A549 (cell line): ENCODE measurements at regions not wholly inside any gene's neighbourhood (a gene's known extent, or its start where the extent isn't known, plus 50 kb on each side); places are given as distances from the start of the nearest gene placed in this dataset.
A peak's percentile ranks its signal among the peaks of the same experiment; 100 is the strongest.

Experiments used
- ATAC-seq, 2 experiments: fragments of 200-7000 bp in 1 of 2; fragments of >200 bp in 1 of 2; cut with Nextera tagmentation in 1 of 2; cut with Tn5 transposase in 1 of 2; 3 replicates each; pipeline versions ENCODE4 v1.8.0 to v1.9.1; 2018 to 2020; ENCODE audit warnings: mild to moderate bottlenecking in 1 of 2, moderate library complexity in 1 of 2
- CTCF ChIA-PET: fragments of 300-600 bp; sonication (Branson Sonifier 250); formaldehyde crosslinking; extraction: SDS; loops from one replicate; lab custom pipeline; 2021; ENCODE audit warnings: antibody characterized with exemption, inconsistent platforms; lab: Yijun Ruan, JAX
- POLR2A ChIA-PET: fragments of 350-600 bp; formaldehyde crosslinking; extraction: SDS; loops from one replicate; lab custom pipeline; 2021; ENCODE audit warnings: antibody characterized with exemption, inconsistent platforms; lab: Yijun Ruan, JAX
- DNase-seq, 2 experiments: peaks; one replicate each; pipeline versions ENCODE4 v3.0.0 to v3.0.0-alpha.2; 2011 to 2016; ENCODE audit warnings: low read depth in 1 of 2, low spot score in 1 of 2
- FAIRE-seq: peaks from 2 replicates; lab custom pipeline; 2011; peaks lifted over from hg19 to GRCh38; lab: Jason Lieb, UNC
- H3K27ac ChIP-seq, 2 experiments: fragments of >200 bp; sonication (Bioruptor Twin); formaldehyde crosslinking; 3 replicates each; pipeline ENCODE4 v1.5.1; 2016 to 2017
- H3K4me1 ChIP-seq: fragments of >200 bp; sonication (Bioruptor Twin); formaldehyde crosslinking; 3 replicates; pipeline ENCODE4 v1.6.1; 2016
- H3K4me2 ChIP-seq: fragments of >200 bp; sonication (Bioruptor Twin); formaldehyde crosslinking; 3 replicates; pipeline ENCODE4 v1.6.1; 2016
- H3K4me3 ChIP-seq: fragments of >200 bp; sonication (Bioruptor Twin); formaldehyde crosslinking; 3 replicates; pipeline ENCODE4 v1.5.1; 2016
- H3K9me3 ChIP-seq: fragments of >200 bp; sonication (Bioruptor Twin); formaldehyde crosslinking; 3 replicates; pipeline ENCODE4 v1.6.1; 2016
- ATOH8 ChIP-seq: fragments of 250-450 bp; sonication (Bioruptor Pico); IDR thresholded peaks from 2 replicates; pipeline ENCODE4 v1.5.0; 2020; ENCODE audit warnings: low read depth, mild to moderate bottlenecking, moderate library complexity
- BCL3 ChIP-seq: fragments of >200 bp; sonication (Bioruptor Twin); formaldehyde crosslinking; IDR thresholded peaks from 3 replicates; pipeline ENCODE4 v1.6.1; 2016
- CBX2 ChIP-seq: fragments of 200-600 bp; sonication (generic); IDR thresholded peaks from 2 replicates; pipeline ENCODE4 v1.6.1; 2016; ENCODE audit warnings: low read depth, mild to moderate bottlenecking, borderline replicate concordance
- CEBPB ChIP-seq, 2 experiments: fragments of >200 bp in 1 of 2; sonication (Bioruptor Twin) in 1 of 2; formaldehyde crosslinking in 1 of 2; IDR thresholded peaks; 2 replicates each; pipeline ENCODE4 v1.6.1; 2012 to 2016
- E2F6 ChIP-seq: IDR thresholded peaks from 2 replicates; pipeline ENCODE4 v1.6.1; 2012; ENCODE audit warnings: low read depth, borderline replicate concordance
- EHMT2 ChIP-seq: fragments of 200-600 bp; sonication (generic); IDR thresholded peaks from 2 replicates; pipeline ENCODE4 v1.6.1; 2016; ENCODE audit warnings: antibody characterized with exemption, low read depth, mild to moderate bottlenecking, moderate library complexity
- FOSL2 ChIP-seq, 2 experiments: fragments of 450-650 bp in 1 of 2; fragments of >200 bp in 1 of 2; sonication (Bioruptor Twin) in 1 of 2; formaldehyde crosslinking; IDR thresholded peaks; 2 replicates each; pipeline versions ENCODE4 v1.5.0 to v1.6.1; 2016 to 2020; ENCODE audit warnings: mild to moderate bottlenecking in 1 of 2, moderate library complexity in 1 of 2
- FOXS1 ChIP-seq: fragments of 250-450 bp; sonication (Bioruptor Pico); IDR thresholded peaks from 2 replicates; pipeline ENCODE4 v1.5.0; 2020; ENCODE audit warnings: mild to moderate bottlenecking, moderate library complexity
- GATA3 ChIP-seq: IDR thresholded peaks from 2 replicates; pipeline ENCODE4 v1.6.1; 2012; ENCODE audit warnings: borderline replicate concordance
- HDAC2 ChIP-seq: fragments of 200-600 bp; sonication (generic); IDR thresholded peaks from 2 replicates; pipeline ENCODE4 v1.6.1; 2016
- HES2 ChIP-seq: fragments of >200 bp; sonication (Bioruptor Twin); formaldehyde crosslinking; IDR thresholded peaks from 2 replicates; pipeline ENCODE4 v1.6.1; 2016
- HEYL ChIP-seq: fragments of 250-450 bp; sonication (Bioruptor Pico); IDR thresholded peaks from 2 replicates; pipeline ENCODE4 v1.8.0; 2021; ENCODE audit warnings: mild to moderate bottlenecking, moderate library complexity
- HOXA7 ChIP-seq: fragments of 250-450 bp; sonication (Bioruptor Pico); IDR thresholded peaks from 2 replicates; pipeline ENCODE4 v1.5.0; 2020; ENCODE audit warnings: mild to moderate bottlenecking, moderate library complexity
- MAX ChIP-seq: IDR thresholded peaks from 2 replicates; pipeline ENCODE4 v1.6.1; 2012
- NR3C1 ChIP-seq: fragments of >200 bp; sonication (Bioruptor Twin); formaldehyde crosslinking; IDR thresholded peaks from 3 replicates; pipeline ENCODE4 v1.6.1; 2017
- POLR2AphosphoS2 ChIP-seq: conservative IDR thresholded peaks from 2 replicates; pipeline ENCODE4 v1.6.1; 2012; ENCODE audit warnings: low read length, improper control_type of control experiment, inconsistent platforms
- RAD21 ChIP-seq, 2 experiments: fragments of >200 bp in 1 of 2; sonication (Bioruptor Twin) in 1 of 2; formaldehyde crosslinking in 1 of 2; IDR thresholded peaks in 1 of 2; conservative IDR thresholded peaks in 1 of 2; 2 replicates in 1 of 2; 3 replicates in 1 of 2; pipeline ENCODE4 v1.6.1; 2012 to 2018; ENCODE audit warnings: inconsistent platforms in 1 of 2
- TFCP2L1 ChIP-seq: fragments of 250-450 bp; sonication (Bioruptor Pico); IDR thresholded peaks from 2 replicates; pipeline ENCODE4 v1.5.0; 2021; ENCODE audit warnings: mild to moderate bottlenecking
- TP53 ChIP-seq: fragments of 250-450 bp; sonication (Bioruptor Pico); IDR thresholded peaks from 2 replicates; pipeline ENCODE4 v1.5.0; 2021; ENCODE audit warnings: mild to moderate bottlenecking, moderate library complexity
- ZC3H11A ChIP-seq: fragments of 450-650 bp; IDR thresholded peaks from 2 replicates; pipeline ENCODE4 v1.6.1; 2014; ENCODE audit warnings: antibody characterized with exemption, mild to moderate bottlenecking
- ZFP36 ChIP-seq: fragments of 450-650 bp; IDR thresholded peaks from 2 replicates; pipeline ENCODE4 v1.6.1; 2014; ENCODE audit warnings: borderline replicate concordance; ENCODE audit not compliant: partially characterized antibody
- ZNF302 ChIP-seq: fragments of 250-450 bp; sonication (Bioruptor Pico); IDR thresholded peaks from 2 replicates; pipeline ENCODE4 v1.9.0; 2021; ENCODE audit warnings: inconsistent platforms, mild to moderate bottlenecking, moderate library complexity
- WGBS: methylation state at CpG from one replicate; pipeline ENCODE4 v1.1.6; 2017; ENCODE audit errors: missing lambda C conversion rate; 5-methylcytosine and 5-hydroxymethylcytosine counted together

DNA sequence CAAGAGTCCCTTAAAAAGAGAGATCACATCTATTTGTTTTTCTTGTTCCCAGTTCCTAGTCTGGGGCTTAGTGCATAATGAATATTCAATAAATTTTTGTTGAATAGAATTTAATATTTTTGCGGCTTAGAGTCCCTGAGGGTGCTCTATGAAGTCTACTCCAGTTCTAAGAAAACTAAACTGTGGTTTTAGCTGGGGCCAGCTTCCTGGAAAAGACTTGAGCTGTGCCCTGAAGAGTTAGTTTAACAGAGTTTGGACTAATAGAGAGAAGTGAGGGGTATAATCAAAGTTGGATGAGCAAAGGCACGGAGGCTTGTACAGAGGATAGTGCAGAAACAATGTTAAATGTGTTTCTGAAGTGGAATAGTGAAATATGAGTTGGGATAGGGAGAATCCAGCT, 168.9 kb downstream of the FASLG start:
- Histone ChIP-seq H3K9me3 (no peaks in the 10 kb centered on the region), H3K4me2 (no peak overlapping the region), H3K4me3 (no peak overlapping the region), H3K4me1 (peaks cover 16% of the 10 kb centered on the region), H3K27ac (peak overlapping the region in 1 of 2 experiments; percentile 68; a peak in 1 of 6 replicates)
- ChIA-PET POLR2A (no interaction called here), CTCF (interaction anchor here (0.6 to 8.8 kb wide), 7 partner anchors 16 to 602 kb away, joined by 3 to 193 read pairs (median 4); no protein-coding TSS in a partner anchor)
- no peak for FAIRE-seq
- TF ChIP-seq POLR2AphosphoS2 (no peak), RAD21 (conservative IDR thresholded peaks at IDR 0.05 in 1 of 2, IDR thresholded peaks at IDR 0.05 in 1 of 2) (no peak), ZFP36 (no peak), E2F6 (no peak)
- WGBS, result 92% methylated on average over 2 of the region's 2 CpGs
- DNase-seq, result no peak
- no peak for ATAC-seq

DNA sequence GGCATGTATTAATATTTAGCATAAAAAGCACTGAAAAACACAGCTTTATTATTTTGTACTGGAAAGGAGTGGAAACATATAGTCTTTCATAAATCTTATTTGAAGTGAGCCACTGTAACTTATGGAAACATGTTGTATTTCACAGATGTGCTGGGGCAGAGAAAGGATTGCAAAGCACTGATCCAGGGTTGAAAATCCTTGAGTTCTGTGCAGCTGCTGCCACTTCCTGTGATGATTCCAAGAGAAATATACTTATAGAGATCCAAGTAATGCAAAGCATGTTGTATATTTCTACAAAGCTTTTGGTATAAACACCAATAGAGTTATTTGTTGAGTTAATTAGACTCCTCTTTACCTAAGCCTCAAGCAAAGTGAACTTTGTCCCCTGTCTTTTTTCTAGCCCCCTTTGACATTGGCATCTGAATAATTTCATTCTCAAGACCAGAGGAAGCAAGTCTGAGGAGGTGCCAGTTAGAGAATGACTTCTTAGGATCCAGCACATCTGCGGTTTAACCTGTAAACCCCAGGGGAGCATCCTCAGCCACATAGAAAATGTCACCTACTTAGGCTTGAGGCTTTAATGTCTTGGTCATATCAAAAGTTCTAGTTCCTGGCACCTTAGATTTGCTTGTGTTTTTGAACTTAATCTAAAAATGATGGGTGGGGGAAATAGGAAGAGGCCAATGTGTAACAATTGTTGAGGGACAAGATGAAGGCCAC, 173.3 kb downstream of the FASLG start:
- no peaks in the 10 kb centered on the region for H3K9me3 ChIP-seq
- CTCF ChIA-PET, result interaction anchor here (1.0 kb wide), 1 partner anchor 370 kb away, joined by 3 read pairs; no protein-coding TSS in a partner anchor
- no peak overlapping the region for H3K27ac ChIP-seq
- no peak for ATAC-seq
- POLR2A ChIA-PET, result no interaction called here
- TF ChIP-seq TP53 (CRISPR knock-in tag) (no peak), HEYL (CRISPR knock-in tag) (no peak), BCL3 (no peak), ATOH8 (CRISPR knock-in tag) (no peak), TFCP2L1 (CRISPR knock-in tag) (no peak), MAX (no peak), FOXS1 (no peak), CBX2 (no peak), GATA3 (no peak), FOSL2 (IDR thresholded peaks at IDR 0.05) (no peak), FOSL2 (CRISPR knock-in tag; IDR thresholded peaks at IDR 0.05) (no peak), HES2 (no peak), NR3C1 (no peak), HDAC2 (no peak), CEBPB (IDR thresholded peaks at IDR 0.05) (no peak), ZNF302 (no peak), EHMT2 (no peak), HOXA7 (no peak), ZC3H11A (no peak)
- H3K4me1 ChIP-seq, result no peaks in the 10 kb centered on the region
- no peak overlapping the region for H3K4me2 ChIP-seq
- DNase-seq, result no peak
- 94% methylated on average over 1 of the region's 1 CpG for WGBS
- H3K4me3 ChIP-seq, result no peak overlapping the region
- FAIRE-seq, result no peak
